NCI-H2171 treated with DMSO at 0.1 percent for 48 hours (cell line): ENCODE measurements at regions not wholly inside any gene's neighbourhood (a gene's known extent, or its start where the extent isn't known, plus 50 kb on each side); places are given as distances from the start of the nearest gene placed in this dataset.
"Not testable (repeated sequence)": the region's sequence is repeated elsewhere in the genome, so short reads cannot be mapped to it uniquely, and the experiment has no call there.

Experiments used
- DNase-seq: peaks from one replicate; lab custom pipeline; 2025; lab: John Stamatoyannopoulos, UW

DNA sequence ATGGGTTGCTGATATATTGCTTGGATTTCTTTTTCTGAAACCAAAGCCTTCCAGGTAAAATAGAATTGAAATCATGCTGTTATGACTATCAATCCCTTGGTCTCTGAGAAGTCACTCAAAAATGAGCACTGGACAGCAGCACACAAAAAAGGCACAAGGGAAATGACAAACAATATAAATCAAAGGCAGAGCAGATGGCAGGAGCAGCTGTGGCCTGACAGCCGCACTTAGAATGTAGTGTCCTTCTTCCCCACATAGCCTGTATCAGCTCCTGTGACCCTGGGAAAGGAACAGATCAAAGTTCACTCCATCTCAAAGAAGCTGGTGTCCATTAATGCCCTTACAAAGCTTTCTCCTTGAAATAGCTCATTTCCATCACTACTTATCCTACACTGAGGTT is 326.7 kb downstream of the SUCLG1 start:
- no peak for DNase-seq

DNA sequence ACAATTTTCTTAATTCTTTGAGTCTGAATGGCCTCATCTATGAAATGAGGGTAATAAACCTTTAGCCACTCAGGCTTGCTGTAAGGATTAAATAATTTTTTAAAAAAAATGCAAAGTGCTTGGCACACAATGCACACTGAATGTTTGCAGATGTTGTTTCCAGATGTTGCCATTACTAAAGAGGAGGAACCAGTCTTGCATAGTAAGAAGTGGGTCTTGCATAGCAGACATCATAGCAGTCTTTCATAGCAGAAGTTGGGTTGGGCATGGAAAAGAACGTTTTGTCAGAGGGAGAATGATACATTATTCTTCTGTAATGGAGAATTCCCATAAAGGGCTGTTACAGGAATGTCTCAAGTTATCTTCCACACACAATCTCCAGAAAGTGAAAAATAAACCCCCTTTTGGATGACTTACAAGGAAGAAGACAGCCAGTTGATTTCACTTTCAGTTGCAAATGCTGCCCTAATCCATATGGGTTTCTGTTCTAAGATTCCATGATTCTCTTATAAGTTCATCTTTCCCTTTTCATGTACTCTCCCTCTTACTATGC is 327.7 kb downstream of the SUCLG1 start:
- no peak for DNase-seq

- no peak for DNase-seq
Observed at GRCh38 chr2:84129018-84129417, 330.1 kb downstream of the SUCLG1 start.

DNA sequence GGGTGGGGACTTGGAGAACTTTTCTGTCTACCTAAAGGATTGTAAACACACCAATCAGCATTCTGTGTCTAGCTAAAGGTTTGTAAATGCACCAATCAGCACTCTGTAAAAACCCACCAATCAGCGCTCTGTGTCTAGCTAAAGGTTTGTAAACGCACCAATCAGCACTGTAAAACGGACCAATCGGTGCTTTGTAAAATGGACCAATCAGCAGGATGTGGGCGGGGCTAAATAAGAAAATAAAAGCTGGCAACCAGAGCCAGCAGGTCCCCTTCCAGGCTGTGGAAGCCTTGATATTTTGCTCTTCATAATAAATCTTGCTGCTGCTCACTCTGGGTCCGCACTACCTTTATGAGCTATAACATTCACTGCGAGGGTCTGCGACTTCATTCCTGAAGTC is 331.3 kb downstream of the SUCLG1 start:
- DNase-seq = not testable (repeated sequence)

GRCh38 chr2:84126530-84126929 is 332.6 kb downstream of the SUCLG1 start:
- no peak for DNase-seq

- DNase-seq = no peak
Observed at GRCh38 chr2:84126084-84126483, 333.0 kb downstream of the SUCLG1 start.

GRCh38 chr2:84116143-84116542 is 342.9 kb downstream of the SUCLG1 start:
- DNase-seq = no peak

DNA sequence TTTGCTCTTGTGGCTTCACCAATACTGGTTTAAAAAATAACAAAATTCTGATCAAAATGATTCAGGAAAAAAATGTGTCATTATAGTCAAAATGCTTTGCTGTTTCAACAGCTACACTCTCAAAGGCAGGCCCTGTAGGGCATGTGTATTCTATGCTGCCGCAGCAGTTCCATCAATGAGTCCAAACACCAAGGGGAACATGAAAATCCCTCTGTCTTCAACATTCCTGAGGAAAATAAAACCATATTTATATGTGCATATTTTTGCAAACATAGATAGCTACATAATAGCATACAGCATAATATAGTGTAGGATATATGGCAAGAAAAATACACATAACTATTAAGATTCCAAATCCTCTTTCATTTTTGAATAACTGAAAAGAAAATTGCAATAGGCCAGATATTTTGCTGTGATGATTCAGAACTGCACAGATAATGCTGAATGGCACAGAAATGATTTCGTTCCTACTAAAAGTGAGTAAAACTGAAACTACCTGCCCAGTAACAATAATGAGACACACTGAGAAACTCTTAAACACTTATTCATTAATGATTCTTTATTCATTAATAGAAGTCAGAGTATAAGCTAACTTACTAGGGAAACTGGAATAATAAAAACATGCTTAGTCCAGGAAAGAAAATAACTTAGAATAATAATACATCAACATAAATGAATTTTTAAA is 343.8 kb downstream of the SUCLG1 start:
- no peak for DNase-seq

- DNase-seq = not testable (repeated sequence)
Observed at GRCh38 chr2:84103816-84104527, 355.1 kb downstream of the SUCLG1 start.

DNA sequence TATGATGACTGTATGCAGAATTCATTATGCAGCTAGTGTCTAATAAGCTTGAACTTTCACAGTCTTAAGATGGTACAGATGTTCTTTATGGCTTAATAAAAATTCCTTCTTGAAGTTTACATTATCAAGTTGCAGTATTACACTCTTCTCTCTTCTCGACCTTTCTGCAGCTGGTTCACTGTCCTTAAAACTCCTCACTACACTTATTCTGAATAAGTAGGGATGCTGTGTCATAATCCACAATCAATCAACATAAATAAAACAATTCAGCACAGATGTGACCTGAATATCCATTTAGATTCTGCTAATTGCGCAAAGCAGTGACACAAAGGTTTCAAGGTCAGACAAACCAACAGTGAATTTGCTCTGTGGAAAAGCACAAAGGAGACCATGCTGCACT is 356.8 kb downstream of the SUCLG1 start:
- no peak for DNase-seq

GRCh38 chr2:84088656-84089055 is 370.4 kb downstream of the SUCLG1 start:
- no peak for DNase-seq

DNA sequence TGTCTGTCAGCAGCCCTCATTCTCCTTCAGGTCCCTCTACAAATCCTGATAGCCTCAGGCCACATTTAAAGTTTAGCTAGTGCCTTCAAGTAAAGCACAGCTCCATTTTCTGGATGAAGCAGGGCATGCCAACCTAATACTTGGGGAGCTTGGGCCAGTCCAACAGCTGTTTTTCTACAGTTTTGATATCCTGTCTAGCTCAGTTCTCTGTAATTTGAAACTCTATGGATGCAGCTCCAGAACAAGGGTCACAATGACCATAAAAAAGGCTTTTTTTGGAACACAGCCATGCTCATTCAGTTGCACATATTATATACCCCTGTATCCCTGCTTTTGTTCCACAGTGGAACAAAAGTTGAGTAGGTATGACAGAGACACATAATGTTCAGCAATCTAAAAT is 373.5 kb downstream of the SUCLG1 start:
- no peak for DNase-seq

DNA sequence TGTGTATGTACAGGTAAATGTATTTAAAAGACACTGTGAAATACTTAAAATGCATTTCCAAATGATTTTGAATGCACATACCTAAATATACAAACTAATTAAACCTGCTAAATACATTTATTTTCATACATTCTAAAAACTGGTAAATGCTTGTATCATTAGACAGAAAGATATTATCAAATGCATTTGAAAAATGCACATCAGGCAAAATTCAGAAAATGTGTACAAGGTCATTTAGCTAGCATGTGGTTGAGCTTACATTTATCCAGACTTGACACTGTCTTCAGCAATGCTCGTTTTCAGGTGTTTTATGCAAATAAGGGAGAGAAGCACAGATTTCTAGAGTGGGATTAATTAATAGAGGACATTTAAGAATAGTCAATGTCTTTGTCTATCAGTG is 374.2 kb downstream of the SUCLG1 start:
- no peak for DNase-seq

DNA sequence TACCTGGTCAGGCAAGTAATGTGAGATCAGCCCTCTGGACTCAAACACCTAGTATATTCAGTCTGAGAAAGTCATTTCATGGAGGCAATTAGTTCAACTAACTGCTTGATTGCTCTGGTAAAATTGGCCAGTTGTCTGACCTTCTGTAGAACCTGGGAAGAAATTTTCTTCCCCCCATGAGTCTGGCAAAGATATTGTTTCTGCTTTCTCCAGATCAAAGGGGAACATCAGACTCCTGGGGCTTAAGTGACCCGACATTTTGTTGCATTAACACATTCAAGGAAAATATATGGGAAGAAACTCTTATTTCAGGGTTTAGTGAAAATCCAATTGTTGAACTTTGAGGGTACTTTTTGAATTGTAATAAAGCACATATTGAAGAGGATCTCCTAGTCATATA is 375.1 kb downstream of the SUCLG1 start:
- no peak for DNase-seq

DNA sequence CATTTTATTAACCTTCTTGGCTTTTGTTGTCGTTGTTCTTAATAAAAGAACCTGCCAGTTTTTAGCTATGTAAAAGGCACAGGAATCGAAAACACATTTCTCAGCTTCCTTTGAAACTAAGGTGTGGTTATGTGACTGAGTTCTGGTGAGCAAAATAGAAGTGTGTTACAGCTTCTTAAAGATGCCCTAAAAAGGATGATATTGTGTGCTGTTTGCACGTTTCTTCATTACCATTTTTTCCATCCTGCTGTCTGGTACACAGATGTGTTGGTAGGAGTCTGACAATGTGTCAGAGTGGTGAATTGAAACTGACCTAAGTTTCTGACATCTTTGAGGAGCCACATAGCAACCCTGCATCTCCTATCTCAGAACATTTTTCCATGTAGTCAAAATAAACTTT is 380.6 kb downstream of the SUCLG1 start:
- no peak for DNase-seq

DNA sequence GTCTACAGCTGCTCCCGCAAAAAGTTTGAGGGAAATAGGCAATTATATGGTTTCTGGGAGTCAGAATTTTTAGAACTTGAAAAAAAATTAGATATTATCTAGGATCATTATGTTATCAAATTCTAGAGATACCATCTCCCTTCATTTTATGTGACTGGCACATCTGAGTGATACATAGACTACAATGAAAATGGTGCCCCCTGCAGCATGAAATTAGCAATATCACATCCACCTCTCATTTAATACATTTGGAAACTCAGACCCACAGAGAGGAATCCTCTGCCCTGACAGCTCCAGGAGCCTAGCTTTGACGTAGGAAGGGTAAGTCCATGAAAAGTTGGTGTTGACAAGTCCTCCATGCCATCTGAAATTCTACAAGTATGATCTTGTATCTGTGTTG is 381.6 kb downstream of the SUCLG1 start:
- peak; percentile 8 for DNase-seq

GRCh38 chr2:84071050-84071449 is 388.0 kb downstream of the SUCLG1 start:
- no peak for DNase-seq

GRCh38 chr2:84065857-84066256 is 393.2 kb downstream of the SUCLG1 start:
- DNase-seq = no peak

- DNase-seq = no peak
Observed at GRCh38 chr2:84057917-84058560, 401.0 kb downstream of the SUCLG1 start.

GRCh38 chr2:84055816-84056215 is 403.3 kb downstream of the SUCLG1 start:
- DNase-seq = no peak

GRCh38 chr2:84054577-84054976 is 404.5 kb downstream of the SUCLG1 start:
- DNase-seq = not testable (repeated sequence)

DNA sequence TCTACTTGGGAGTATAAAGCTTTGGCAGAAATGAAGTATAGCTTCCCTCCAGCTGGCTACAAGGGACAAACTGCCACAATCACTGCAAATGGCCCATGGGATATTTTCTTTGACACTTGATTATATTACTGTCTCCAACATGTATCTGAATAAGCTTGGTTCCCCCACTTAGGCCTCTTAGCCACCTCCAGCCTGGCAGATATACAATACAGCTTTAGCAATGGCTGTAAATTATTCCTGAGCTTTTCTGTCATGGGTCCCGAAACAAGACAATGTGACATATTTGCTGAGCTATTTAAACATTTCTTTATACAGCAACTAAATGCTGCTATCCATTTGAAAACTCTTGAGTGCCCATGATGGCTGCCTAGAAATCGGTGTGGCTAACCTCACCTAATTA is 406.2 kb downstream of the SUCLG1 start:
- no peak for DNase-seq

GRCh38 chr2:84052043-84052442 is 407.0 kb downstream of the SUCLG1 start:
- no peak for DNase-seq
